ENCODE measurements at regions not wholly inside any gene's neighbourhood (a gene's known extent, or its start where the extent isn't known, plus 50 kb on each side); places are given as distances from the start of the nearest gene placed in this dataset.

GRCh38 chr12:24109381-24110039 is 160.0 kb upstream of the SOX5 start:
- Mint-ChIP-seq H3K27ac (ENCODE audit: unreplicated experiment) (no peak overlapping the region), H3K4me1 (peaks cover 43% of the 10 kb centered on the region), H3K4me3 (no peak overlapping the region), H3K27me3 (ENCODE audit: low read depth) (no peaks in the 10 kb centered on the region), H3K9me3 (peaks cover 2% of the 10 kb centered on the region), H3K36me3 (ENCODE audit: low read depth) (peaks cover 6% of the 10 kb centered on the region)
- peak; percentile 95 for TF ChIP-seq CTCF (conservative IDR thresholded peaks at IDR 0.05)
- DNase-seq (ENCODE audit: low read depth, low spot score), result no peak

GRCh38 chr12:24102676-24103075 is 153.2 kb upstream of the SOX5 start:
- Mint-ChIP-seq H3K4me3 (no peak overlapping the region), H3K9me3 (no peaks in the 10 kb centered on the region), H3K27me3 (ENCODE audit: low read depth) (no peaks in the 10 kb centered on the region), H3K36me3 (ENCODE audit: low read depth) (no peaks in the 10 kb centered on the region), H3K4me1 (peaks cover 14% of the 10 kb centered on the region), H3K27ac (ENCODE audit: unreplicated experiment) (no peak overlapping the region)
- no peak for TF ChIP-seq CTCF (conservative IDR thresholded peaks at IDR 0.05)
- no peak for DNase-seq (ENCODE audit: low read depth, low spot score)

GRCh38 chr12:24099576-24099975 is 150.1 kb upstream of the SOX5 start:
- Mint-ChIP-seq H3K27ac (ENCODE audit: unreplicated experiment) (no peak overlapping the region), H3K27me3 (ENCODE audit: low read depth) (no peaks in the 10 kb centered on the region), H3K4me3 (no peak overlapping the region), H3K9me3 (peaks cover 7% of the 10 kb centered on the region), H3K36me3 (ENCODE audit: low read depth) (peaks cover 7% of the 10 kb centered on the region), H3K4me1 (peaks cover 6% of the 10 kb centered on the region)
- no peak for TF ChIP-seq CTCF (conservative IDR thresholded peaks at IDR 0.05)
- no peak for DNase-seq (ENCODE audit: low read depth, low spot score)

GRCh38 chr12:24095245-24095644 is 145.8 kb upstream of the SOX5 start:
- Mint-ChIP-seq H3K27ac (ENCODE audit: unreplicated experiment) (no peak overlapping the region), H3K36me3 (ENCODE audit: low read depth) (peaks cover 15% of the 10 kb centered on the region), H3K4me3 (no peak overlapping the region), H3K27me3 (ENCODE audit: low read depth) (no peaks in the 10 kb centered on the region), H3K9me3 (peaks cover 10% of the 10 kb centered on the region), H3K4me1 (peaks cover 13% of the 10 kb centered on the region)
- TF ChIP-seq CTCF (conservative IDR thresholded peaks at IDR 0.05), result no peak
- no peak for DNase-seq (ENCODE audit: low read depth, low spot score)

- Mint-ChIP-seq H3K27me3 (ENCODE audit: low read depth) (no peaks in the 10 kb centered on the region), H3K27ac (ENCODE audit: unreplicated experiment) (no peak overlapping the region), H3K4me3 (no peak overlapping the region), H3K9me3 (peaks cover 3% of the 10 kb centered on the region), H3K36me3 (ENCODE audit: low read depth) (peaks cover 10% of the 10 kb centered on the region), H3K4me1 (peaks cover 49% of the 10 kb centered on the region)
- DNase-seq (ENCODE audit: low read depth, low spot score), result no peak
- TF ChIP-seq CTCF (conservative IDR thresholded peaks at IDR 0.05), result no peak
Observed at GRCh38 chr12:24089510-24089890, 140.0 kb upstream of the SOX5 start.
